SK-N-SH (cell line): ENCODE measurements at regions not wholly inside any gene's neighbourhood (a gene's known extent, or its start where the extent isn't known, plus 50 kb on each side); places are given as distances from the start of the nearest gene placed in this dataset.

Source experiments
- CTCF ChIA-PET: fragments of 300-600, 350-600 bp; formaldehyde crosslinking; extraction: SDS; loops from one replicate; lab custom pipeline; 2021; lab: Yijun Ruan, JAX
- POLR2A ChIA-PET: fragments of 350-600 bp; sonication (Branson Sonifier 250); formaldehyde crosslinking; extraction: SDS; loops from one replicate; lab custom pipeline; 2020; ENCODE audit warnings: antibody characterized with exemption, inconsistent platforms; lab: Yijun Ruan, JAX
- DNase-seq: peaks from one replicate; pipeline ENCODE4 v3.0.0; 2012
- H2AFZ ChIP-seq: fragments of 200-600 bp; sonication (generic); 2 replicates; pipeline ENCODE4 v1.8.1; 2016; ENCODE audit warnings: antibody characterized with exemption, mild to moderate bottlenecking, low read depth
- H3F3A ChIP-seq: fragments of 200-600 bp; sonication (generic); replicated peaks from 2 replicates; pipeline ENCODE3; 2016; ENCODE audit warnings: antibody characterized with exemption, mild to moderate bottlenecking; ENCODE audit not compliant: insufficient read depth
- H3K27ac ChIP-seq, 2 experiments: fragments of 200-500 bp in 1 of 2; fragments of 200-600 bp in 1 of 2; sonication (Bioruptor generic) in 1 of 2; sonication (generic), shearing (Covaris generic) in 1 of 2; 2 replicates each; pipeline versions ENCODE4 v1.5.1 to v1.6.1; 2014 to 2016; ENCODE audit warnings: low read depth in 2 of 2, inconsistent platforms in 1 of 2, low read length in 1 of 2, mild to moderate bottlenecking in 1 of 2, mixed read lengths in 1 of 2
- H3K27me3 ChIP-seq: fragments of 200-600 bp; sonication (generic), shearing (Covaris generic); 2 replicates; pipeline ENCODE4 v1.6.1; 2016; ENCODE audit warnings: mixed run types; ENCODE audit not compliant: insufficient read depth
- H3K36me3 ChIP-seq, 2 experiments: fragments of 200-500 bp in 1 of 2; fragments of 200-600 bp in 1 of 2; sonication (Bioruptor generic) in 1 of 2; sonication (generic) in 1 of 2; replicated peaks in 1 of 2; 2 replicates each; pipeline versions ENCODE3 to v1.5.1; 2014 to 2016; ENCODE audit warnings: low read length in 1 of 2, mild to moderate bottlenecking in 1 of 2; ENCODE audit not compliant: insufficient read depth in 2 of 2, control insufficient read depth in 1 of 2
- H3K4me1 ChIP-seq, 2 experiments: fragments of 200-500 bp in 1 of 2; fragments of 200-600 bp in 1 of 2; sonication (Bioruptor generic) in 1 of 2; sonication (generic), shearing (Covaris generic) in 1 of 2; 2 replicates each; pipeline versions ENCODE4 v1.5.1 to v1.6.1; 2014 to 2016; ENCODE audit warnings: low read depth in 1 of 2, low read length in 1 of 2, mixed run types in 1 of 2; ENCODE audit not compliant: insufficient read depth in 2 of 2, control insufficient read depth in 1 of 2
- H3K4me2 ChIP-seq: fragments of 200-600 bp; sonication (generic), shearing (Covaris generic); 2 replicates; pipeline ENCODE4 v1.6.1; 2017; ENCODE audit warnings: mixed run types
- H3K4me3 ChIP-seq, 2 experiments: fragments of 200-500 bp in 1 of 2; fragments of 200-600 bp in 1 of 2; sonication (Bioruptor generic) in 1 of 2; sonication (generic), shearing (Covaris generic) in 1 of 2; 2 replicates each; pipeline versions ENCODE4 v1.5.1 to v1.8.1; 2014 to 2016; ENCODE audit warnings: low read depth in 2 of 2, inconsistent platforms in 1 of 2, low read length in 1 of 2, mild to moderate bottlenecking in 1 of 2, mixed read lengths in 1 of 2, moderate library complexity in 1 of 2
- H3K79me2 ChIP-seq: fragments of 200-600 bp; sonication (generic); 2 replicates; pipeline ENCODE4 v1.8.1; 2017; ENCODE audit warnings: mild to moderate bottlenecking; ENCODE audit not compliant: insufficient read depth
- H3K9ac ChIP-seq: fragments of 200-600 bp; sonication (generic); 2 replicates; pipeline ENCODE4 v1.6.1; 2017; ENCODE audit warnings: mixed run types
- H3K9me2 ChIP-seq: fragments of 200-600 bp; sonication (generic); 2 replicates; pipeline ENCODE4 v1.6.1; 2017; ENCODE audit warnings: mixed run types
- H3K9me3 ChIP-seq: fragments of 200-600 bp; sonication (generic); 2 replicates; pipeline ENCODE4 v1.6.1; 2017; ENCODE audit warnings: mixed run types, mild to moderate bottlenecking, moderate library complexity
- H4K20me1 ChIP-seq: fragments of 200-600 bp; sonication (generic); 2 replicates; pipeline ENCODE4 v1.6.1; 2017; ENCODE audit warnings: mild to moderate bottlenecking, mixed run types; ENCODE audit not compliant: insufficient read depth
- EZH2phosphoT487 ChIP-seq: fragments of 200-600 bp; sonication (generic); IDR thresholded peaks from 2 replicates; pipeline ENCODE4 v1.6.1; 2017; ENCODE audit warnings: low read depth, mixed run types, mild to moderate bottlenecking, antibody characterized with exemption, moderate library complexity, borderline replicate concordance
- GATA2 ChIP-seq: sonication (generic); formaldehyde crosslinking; IDR thresholded peaks from 2 replicates; pipeline ENCODE4 v1.5.0; 2020; ENCODE audit warnings: mild to moderate bottlenecking, missing genetic modification reagents
- MXI1 ChIP-seq: IDR thresholded peaks from 2 replicates; pipeline ENCODE4 v1.6.1; 2012; ENCODE audit warnings: mild to moderate bottlenecking, low read depth, low read length, improper control_type of control experiment
- NRF1 ChIP-seq: IDR thresholded peaks from 2 replicates; pipeline ENCODE4 v1.6.1; 2012; ENCODE audit warnings: low read depth, mild to moderate bottlenecking, low read length
- PBX3 ChIP-seq: IDR thresholded peaks from 2 replicates; pipeline ENCODE4; 2012
- RAD21 ChIP-seq: IDR thresholded peaks from 2 replicates; pipeline ENCODE4 v1.6.1; 2012; ENCODE audit warnings: mild to moderate bottlenecking, low read length
- RCOR1 ChIP-seq: fragments of 150-350 bp; IDR thresholded peaks from 2 replicates; pipeline ENCODE4 v1.6.1; 2017; ENCODE audit warnings: antibody characterized with exemption, low read length
- REST ChIP-seq: IDR thresholded peaks from 2 replicates; pipeline ENCODE4 v1.6.1; 2012; ENCODE audit warnings: mild to moderate bottlenecking, low read depth, low read length, moderate library complexity
- RXRA ChIP-seq: IDR thresholded peaks from 2 replicates; pipeline ENCODE4 v1.4.0; 2012; ENCODE audit warnings: low read depth, mild to moderate bottlenecking, borderline replicate concordance
- SIN3A ChIP-seq: IDR thresholded peaks from 2 replicates; pipeline ENCODE4 v1.6.1; 2012; ENCODE audit warnings: low read depth, mild to moderate bottlenecking, low read length, moderate library complexity, borderline replicate concordance
- USF1 ChIP-seq: IDR thresholded peaks from 2 replicates; pipeline ENCODE4 v1.4.0; 2012; ENCODE audit warnings: low read depth, borderline replicate concordance
- YY1 ChIP-seq: IDR thresholded peaks from 2 replicates; pipeline ENCODE4 v1.4.0; 2012; ENCODE audit warnings: low read depth, mild to moderate bottlenecking
- WGBS: methylation state at CpG from one replicate; pipeline ENCODE4 v1.1.6; 2017; ENCODE audit warnings: low lambda C conversion rate; 5-methylcytosine and 5-hydroxymethylcytosine counted together

- Histone ChIP-seq H3K4me2 (no peak overlapping the region), H3F3A (no peaks in the 10 kb centered on the region), H3K27ac (no peak overlapping the region), H3K27me3 (no peaks in the 10 kb centered on the region), H3K9me3 (no peaks in the 10 kb centered on the region), H3K36me3 (no peaks in the 10 kb centered on the region), H3K4me3 (no peak overlapping the region), H3K4me1 (no peaks in the 10 kb centered on the region), H4K20me1 (no peaks in the 10 kb centered on the region), H2AFZ (no peak overlapping the region), H3K9me2 (no peaks in the 10 kb centered on the region), H3K9ac (no peak overlapping the region), H3K79me2 (no peaks in the 10 kb centered on the region)
- TF ChIP-seq RCOR1: no peak
- TF ChIP-seq EZH2phosphoT487: no peak
- no peak for TF ChIP-seq PBX3
- TF ChIP-seq SIN3A: no peak
- no peak for TF ChIP-seq NRF1
- no peak for TF ChIP-seq GATA2
- TF ChIP-seq REST: no peak
- POLR2A ChIA-PET: no interaction called here
- CTCF ChIA-PET: no interaction called here
- DNase-seq: no peak
- 61% methylated on average over 1 of the region's 1 CpG for WGBS
Measured at GRCh38 chr3:94779699-94780098, 716.8 kb downstream of the NSUN3 start.

- Histone ChIP-seq H3K27ac (no peak overlapping the region), H3K4me1 (no peaks in the 10 kb centered on the region), H3F3A (no peaks in the 10 kb centered on the region), H3K36me3 (no peaks in the 10 kb centered on the region), H3K9ac (no peak overlapping the region), H3K9me2 (no peaks in the 10 kb centered on the region), H2AFZ (no peak overlapping the region), H3K27me3 (no peaks in the 10 kb centered on the region), H3K79me2 (no peaks in the 10 kb centered on the region), H3K9me3 (no peaks in the 10 kb centered on the region), H3K4me2 (no peak overlapping the region), H3K4me3 (no peak overlapping the region), H4K20me1 (no peaks in the 10 kb centered on the region)
- TF ChIP-seq YY1: no peak
- no peak for TF ChIP-seq RXRA
- TF ChIP-seq RAD21: no peak
- no peak for TF ChIP-seq MXI1
- TF ChIP-seq SIN3A: no peak
- TF ChIP-seq USF1: no peak
- no peak for TF ChIP-seq PBX3
- no peak for DNase-seq
- POLR2A ChIA-PET: no interaction called here
- 37% methylated on average over 4 of the region's 4 CpGs for WGBS
- CTCF ChIA-PET: no interaction called here
Measured at GRCh38 chr3:94784274-94784673, 721.4 kb downstream of the NSUN3 start.
